LHCN-M2 (cell line): ENCODE measurements at regions not wholly inside any gene's neighbourhood (a gene's known extent, or its start where the extent isn't known, plus 50 kb on each side); places are given as distances from the start of the nearest gene placed in this dataset.
A peak's percentile ranks its signal among the peaks of the same experiment; 100 is the strongest.
"Not testable (repeated sequence)": the region's sequence is repeated elsewhere in the genome, so short reads cannot be mapped to it uniquely, and the experiment has no call there.

Experiments used
- DNase-seq: peaks from one replicate; pipeline ENCODE4 v3.0.0-alpha.2; 2012; ENCODE audit warnings: low read depth

DNA sequence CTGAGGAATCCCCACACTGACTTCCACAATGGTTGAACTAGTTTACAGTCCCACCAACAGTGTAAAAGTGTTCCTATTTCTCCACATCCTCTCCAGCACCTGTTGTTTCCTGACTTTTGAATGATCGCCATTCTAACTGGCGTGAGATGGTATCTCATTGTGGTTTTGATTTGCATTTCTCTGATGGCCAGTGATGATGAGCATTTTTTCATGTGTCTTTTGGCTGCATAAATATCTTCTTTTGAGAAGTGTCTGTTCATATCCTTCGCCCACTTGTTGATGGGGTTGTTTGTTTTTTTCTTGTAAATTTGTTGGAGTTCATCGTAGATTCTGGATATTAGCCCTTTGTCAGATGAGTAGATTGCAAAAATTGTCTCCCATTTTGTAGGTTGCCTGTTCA lies 583.1 kb upstream of the RGMB start:
- DNase-seq, result not testable (repeated sequence)

GRCh38 chr5:98193921-98194760 lies 579.3 kb upstream of the RGMB start:
- no peak for DNase-seq

DNA sequence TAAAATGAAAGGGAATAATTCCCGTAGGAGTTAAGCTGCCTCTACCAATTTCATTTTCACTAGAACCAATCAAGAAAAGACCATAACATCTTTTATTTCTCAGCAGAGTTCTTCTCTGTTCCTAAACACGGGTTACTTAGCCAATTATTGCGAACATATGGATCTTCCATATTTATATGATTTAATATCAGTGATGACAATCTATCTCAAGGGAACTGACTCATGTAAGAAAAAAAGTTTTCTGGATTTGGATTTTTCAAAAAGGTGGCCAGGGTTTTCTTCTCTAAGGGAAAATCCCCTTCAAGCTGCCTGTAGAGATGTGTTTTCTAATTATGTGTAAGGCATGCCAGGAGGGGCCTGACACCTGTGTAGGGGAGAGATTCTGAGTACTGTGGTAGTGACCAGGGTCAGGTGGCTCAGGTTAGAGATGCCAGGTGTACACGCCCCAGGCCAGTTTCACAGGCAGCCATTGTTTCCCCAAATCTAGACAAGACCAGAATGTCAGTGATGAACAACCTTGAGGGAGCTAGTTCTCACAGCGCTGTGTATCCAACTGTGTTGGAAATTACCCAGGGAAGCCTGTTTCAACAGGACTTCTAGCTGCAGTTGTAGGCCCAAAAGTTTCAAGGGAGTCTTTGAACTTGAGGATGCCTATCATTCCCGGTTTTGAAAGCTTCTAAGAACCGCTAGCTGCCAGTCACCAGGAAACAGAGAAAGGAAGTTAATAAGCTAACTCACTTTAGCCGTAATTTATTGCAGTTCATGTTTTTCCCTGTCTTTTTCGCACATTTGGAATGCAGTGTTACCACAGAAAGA lies 572.5 kb upstream of the RGMB start:
- DNase-seq, result no peak

GRCh38 chr5:98204798-98205197 lies 568.7 kb upstream of the RGMB start:
- DNase-seq, result no peak

GRCh38 chr5:98205691-98206461 lies 567.6 kb upstream of the RGMB start:
- peak; percentile 91 for DNase-seq

DNA sequence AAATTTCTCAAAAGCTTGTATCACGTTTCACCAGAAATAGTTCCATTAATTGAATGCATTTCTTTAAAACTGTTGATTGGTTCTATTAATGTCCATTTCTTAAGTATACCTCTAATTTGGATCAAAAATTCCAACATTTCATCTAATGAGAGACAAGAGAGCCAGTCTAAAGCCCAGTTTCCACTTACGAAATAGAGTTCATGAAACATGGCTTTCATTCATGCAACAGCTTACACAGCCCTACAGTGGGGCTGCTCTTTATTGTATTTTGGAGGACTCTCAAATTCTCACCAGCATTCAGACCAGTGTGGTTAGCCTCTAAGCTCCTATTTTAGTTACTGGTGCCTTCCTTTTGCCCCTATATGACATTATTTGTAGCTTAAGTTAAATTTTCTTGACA lies 566.9 kb upstream of the RGMB start:
- DNase-seq, result peak; percentile 24

GRCh38 chr5:98209418-98209817 lies 564.0 kb upstream of the RGMB start:
- DNase-seq, result no peak

- DNase-seq, result peak; percentile 100
Observed at GRCh38 chr5:98214240-98215051, 559.0 kb upstream of the RGMB start.

- DNase-seq, result no peak
Observed at GRCh38 chr5:98217138-98217537, 556.3 kb upstream of the RGMB start.

- no peak for DNase-seq
Observed at GRCh38 chr5:98218838-98219237, 554.6 kb upstream of the RGMB start.

GRCh38 chr5:98227489-98227888 lies 546.0 kb upstream of the RGMB start:
- DNase-seq, result no peak

DNA sequence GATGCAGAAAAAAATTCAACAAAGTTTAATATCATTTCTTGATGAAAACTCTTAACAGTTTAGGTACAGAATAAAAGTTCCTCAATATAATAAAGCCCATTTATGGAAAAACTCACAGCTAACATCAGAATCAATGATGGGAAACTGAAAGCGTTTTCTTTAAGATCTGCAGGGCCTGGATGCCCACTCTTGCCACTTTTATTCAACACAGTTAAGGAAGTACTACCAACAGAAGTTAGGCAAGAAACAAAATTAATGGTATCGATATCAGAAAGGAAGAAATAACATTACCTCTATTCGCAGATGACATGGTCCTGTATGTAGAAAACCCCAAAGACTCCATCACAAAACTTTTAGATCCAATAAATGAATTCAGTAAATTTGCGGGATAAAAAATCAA lies 542.4 kb upstream of the RGMB start:
- no peak for DNase-seq

- DNase-seq, result not testable (repeated sequence)
Observed at GRCh38 chr5:98237794-98238193, 535.7 kb upstream of the RGMB start.

GRCh38 chr5:98243972-98244371 lies 529.5 kb upstream of the RGMB start:
- no peak for DNase-seq

DNA sequence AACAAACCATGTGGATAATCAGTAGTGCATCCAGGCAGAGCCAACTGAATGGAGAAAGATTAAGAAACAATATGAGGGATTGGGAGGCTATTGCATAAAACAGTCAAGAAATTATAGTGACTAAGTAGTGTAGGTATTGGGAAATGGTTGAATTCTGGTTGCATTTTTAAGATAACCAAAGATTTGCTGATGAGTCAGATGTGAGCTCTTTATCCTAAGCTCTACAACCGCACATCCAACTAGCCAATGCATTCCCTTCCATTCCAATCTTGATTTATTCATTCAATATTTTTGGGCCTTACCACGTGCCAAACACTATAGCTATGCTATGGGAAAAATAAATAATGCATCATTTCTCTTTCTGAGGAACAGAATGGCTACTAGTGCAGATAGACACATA lies 524.5 kb upstream of the RGMB start:
- peak; percentile 77 for DNase-seq

GRCh38 chr5:98258939-98259338 lies 514.5 kb upstream of the RGMB start:
- no peak for DNase-seq

DNA sequence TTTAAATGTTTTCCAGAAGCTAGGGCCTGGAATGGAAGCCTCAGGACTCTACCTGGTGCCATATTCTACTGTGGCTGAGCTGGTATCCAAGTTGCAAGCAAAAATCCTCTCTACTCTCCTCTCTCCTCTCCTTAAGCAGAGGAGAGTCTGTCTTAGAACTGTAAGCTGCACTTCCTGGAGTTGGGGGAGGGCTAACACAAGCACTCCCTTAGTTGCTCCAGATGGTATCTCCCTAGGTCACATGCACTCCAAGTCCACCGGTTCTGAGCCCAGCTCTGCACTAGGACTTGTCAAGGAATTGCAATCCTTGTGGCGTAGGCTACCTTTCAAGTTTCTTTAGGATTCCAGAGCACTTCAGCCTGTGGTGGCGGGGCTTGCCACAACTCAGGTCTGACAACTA lies 513.9 kb upstream of the RGMB start:
- DNase-seq, result no peak

- DNase-seq, result no peak
Observed at GRCh38 chr5:98263084-98263483, 510.4 kb upstream of the RGMB start.

GRCh38 chr5:98268162-98268860 lies 505.2 kb upstream of the RGMB start:
- DNase-seq, result no peak

DNA sequence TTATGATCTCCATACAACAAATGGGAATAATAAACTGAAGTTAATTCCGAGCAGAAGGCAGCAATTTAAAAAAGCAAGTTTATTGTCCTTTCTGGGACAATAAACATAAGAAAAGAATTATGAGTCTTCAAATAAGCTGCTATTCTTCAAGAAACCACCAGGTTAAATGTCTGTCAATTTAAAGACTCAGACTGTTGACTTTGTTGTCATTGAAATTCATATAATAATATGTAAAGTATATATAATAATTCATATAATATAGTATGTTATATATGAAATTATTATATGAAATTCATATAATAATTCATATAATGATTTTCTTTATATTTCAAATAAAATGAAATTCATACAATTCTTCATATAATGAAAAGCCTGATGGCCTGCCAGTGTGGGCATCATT lies 497.5 kb upstream of the RGMB start:
- no peak for DNase-seq

DNA sequence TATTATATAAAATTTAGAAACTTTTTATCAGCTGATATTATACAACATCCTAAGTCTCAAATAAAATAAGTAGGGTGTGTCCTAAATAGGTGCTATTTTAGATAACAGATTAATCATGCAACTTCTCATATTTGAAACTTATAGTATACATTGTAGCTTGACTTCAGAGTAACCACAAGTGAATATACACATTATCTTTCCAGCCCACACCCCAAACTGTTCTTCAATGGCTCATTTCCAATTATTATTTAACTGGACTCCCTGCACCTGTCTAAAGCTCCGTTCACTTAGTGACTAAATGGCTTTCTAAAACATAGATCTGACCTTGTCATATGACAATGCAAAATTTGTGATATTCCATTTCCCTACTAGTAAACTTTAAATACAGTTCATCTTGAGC lies 490.9 kb upstream of the RGMB start:
- no peak for DNase-seq
